HFF-Myc (cell line): ENCODE measurements at regions not wholly inside any gene's neighbourhood (a gene's known extent, or its start where the extent isn't known, plus 50 kb on each side); places are given as distances from the start of the nearest gene placed in this dataset.

Experiments used
- DNase-seq: peaks from one replicate; pipeline ENCODE4 v3.0.0-alpha.2; 2011; ENCODE audit warnings: low read depth; ENCODE audit errors: extremely low read depth
- H3K4me3 ChIP-seq: replicated peaks from 2 replicates; pipeline ENCODE4 v1.5.1; 2011; ENCODE audit warnings: low read depth, mild to moderate bottlenecking, control low read depth, low read length
- TF ChIP-seq, protein P1 (sequence below): IDR thresholded peaks from 2 replicates; pipeline ENCODE4 v1.5.1; 2012; ENCODE audit warnings: mild to moderate bottlenecking, low read depth, low read length, control low read depth; ENCODE audit errors: missing control alignments

DNA sequence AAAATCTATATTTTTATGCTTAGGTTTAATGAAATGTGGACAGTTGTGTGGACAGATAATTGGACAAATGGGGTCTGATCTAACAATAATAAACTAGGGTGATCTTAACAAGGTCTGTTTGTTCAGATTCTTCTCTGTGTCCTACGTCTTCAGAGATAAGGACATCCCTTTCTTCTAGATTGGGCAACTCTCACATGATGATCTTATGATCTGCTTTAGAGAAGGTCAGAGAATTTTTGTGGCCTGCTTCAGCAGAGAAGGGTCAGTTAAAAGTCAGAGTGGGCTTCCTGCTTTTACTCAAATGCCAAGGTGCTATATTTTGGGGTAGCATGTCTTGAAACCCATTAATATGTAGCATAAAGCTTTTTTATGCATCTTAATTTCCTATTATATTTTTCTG lies 63.8 kb upstream of the RGMB start:
- H3K4me3 ChIP-seq: no peak overlapping the region
- TF ChIP-seq, protein P1, sequence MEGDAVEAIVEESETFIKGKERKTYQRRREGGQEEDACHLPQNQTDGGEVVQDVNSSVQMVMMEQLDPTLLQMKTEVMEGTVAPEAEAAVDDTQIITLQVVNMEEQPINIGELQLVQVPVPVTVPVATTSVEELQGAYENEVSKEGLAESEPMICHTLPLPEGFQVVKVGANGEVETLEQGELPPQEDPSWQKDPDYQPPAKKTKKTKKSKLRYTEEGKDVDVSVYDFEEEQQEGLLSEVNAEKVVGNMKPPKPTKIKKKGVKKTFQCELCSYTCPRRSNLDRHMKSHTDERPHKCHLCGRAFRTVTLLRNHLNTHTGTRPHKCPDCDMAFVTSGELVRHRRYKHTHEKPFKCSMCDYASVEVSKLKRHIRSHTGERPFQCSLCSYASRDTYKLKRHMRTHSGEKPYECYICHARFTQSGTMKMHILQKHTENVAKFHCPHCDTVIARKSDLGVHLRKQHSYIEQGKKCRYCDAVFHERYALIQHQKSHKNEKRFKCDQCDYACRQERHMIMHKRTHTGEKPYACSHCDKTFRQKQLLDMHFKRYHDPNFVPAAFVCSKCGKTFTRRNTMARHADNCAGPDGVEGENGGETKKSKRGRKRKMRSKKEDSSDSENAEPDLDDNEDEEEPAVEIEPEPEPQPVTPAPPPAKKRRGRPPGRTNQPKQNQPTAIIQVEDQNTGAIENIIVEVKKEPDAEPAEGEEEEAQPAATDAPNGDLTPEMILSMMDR: no peak
- DNase-seq: no peak

GRCh38 chr5:98713027-98713426 lies 60.4 kb upstream of the RGMB start:
- no peak for DNase-seq
- TF ChIP-seq, protein P1: no peak
- no peak overlapping the region for H3K4me3 ChIP-seq

DNA sequence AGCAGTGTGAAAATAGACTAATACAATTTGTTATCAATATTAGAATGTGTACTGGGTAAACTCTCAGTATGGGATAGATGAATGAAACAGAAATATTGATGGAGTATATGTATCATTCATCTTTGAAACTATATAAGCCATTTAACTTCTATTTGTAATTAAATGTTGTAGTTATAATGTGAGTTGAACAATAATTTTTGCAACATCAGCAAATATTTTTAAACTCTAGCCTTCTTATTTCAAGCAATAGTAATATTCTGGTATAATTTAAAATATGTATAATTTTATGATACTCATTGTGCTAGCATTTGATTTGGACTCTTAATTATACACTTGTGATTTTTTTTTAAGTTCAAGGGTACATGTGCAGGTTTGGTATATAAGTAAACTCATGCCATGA lies 59.6 kb upstream of the RGMB start:
- no peak overlapping the region for H3K4me3 ChIP-seq
- no peak for DNase-seq
- TF ChIP-seq, protein P1: no peak

DNA sequence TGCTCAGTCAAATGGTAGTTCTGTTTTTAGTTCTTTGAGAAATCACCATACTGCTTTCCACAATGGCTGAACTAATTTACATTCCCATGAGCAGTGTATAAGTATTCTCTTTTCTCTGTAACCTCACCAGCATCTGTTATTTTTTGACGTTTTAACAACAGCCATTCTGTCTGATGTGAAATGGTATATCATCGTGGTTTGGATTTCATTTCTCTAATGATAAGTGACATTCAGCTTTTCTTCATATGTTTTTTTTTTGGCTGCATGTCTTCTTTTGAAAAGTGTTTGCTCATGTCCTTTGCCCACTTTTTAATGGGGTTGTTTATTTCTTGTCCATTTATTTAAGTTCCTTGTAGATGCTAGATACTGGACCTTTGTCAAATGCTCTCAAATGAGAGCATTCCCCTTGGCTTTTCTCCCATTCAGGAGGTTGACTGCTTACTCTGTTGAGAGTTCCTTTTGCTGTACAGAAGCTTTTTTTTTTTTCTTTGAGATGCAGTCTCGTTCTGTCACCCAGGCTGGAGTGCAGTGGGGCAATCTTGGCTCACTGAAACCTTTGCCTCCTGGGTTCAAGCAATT lies 58.7 kb upstream of the RGMB start:
- no peak for DNase-seq
- H3K4me3 ChIP-seq: no peak overlapping the region
- TF ChIP-seq, protein P1: no peak

GRCh38 chr5:98721231-98721928 lies 52.1 kb upstream of the RGMB start:
- no peak overlapping the region for H3K4me3 ChIP-seq
- TF ChIP-seq, protein P1: no peak
- DNase-seq: no peak

DNA sequence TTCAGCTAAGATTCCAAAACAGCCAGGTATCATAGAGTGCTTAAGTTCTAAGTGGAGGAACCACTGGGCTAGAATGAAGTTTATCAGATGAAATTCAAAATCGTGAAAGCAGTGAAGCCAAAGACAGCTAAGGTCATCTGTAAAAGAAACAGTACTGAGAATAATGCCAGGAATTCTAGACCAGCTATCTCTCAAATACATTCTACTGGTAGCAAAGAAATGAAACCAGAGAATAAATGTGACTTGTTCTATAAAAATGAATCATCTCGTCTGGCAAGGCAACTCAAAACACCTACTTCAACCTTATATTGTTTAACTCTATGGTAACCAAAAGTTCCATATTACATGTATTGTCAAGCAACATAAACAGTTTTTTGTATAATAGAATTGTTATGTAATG lies 51.3 kb upstream of the RGMB start:
- TF ChIP-seq, protein P1: no peak
- no peak for DNase-seq
- no peak overlapping the region for H3K4me3 ChIP-seq

- no peak overlapping the region for H3K4me3 ChIP-seq
- TF ChIP-seq, protein P1: no peak
- DNase-seq: no peak
Measured at GRCh38 chr5:98723061-98723460, 50.4 kb upstream of the RGMB start.
